Inflammatory macrophage (primary cell): ENCODE measurements at regions not wholly inside any gene's neighbourhood (a gene's known extent, or its start where the extent isn't known, plus 50 kb on each side); places are given as distances from the start of the nearest gene placed in this dataset.
A peak's percentile ranks its signal among the peaks of the same experiment; 100 is the strongest.
"Not testable (repeated sequence)": the region's sequence is repeated elsewhere in the genome, so short reads cannot be mapped to it uniquely, and the experiment has no call there.

ENCODE experiments used
- DNase-seq, 2 donors: peaks; one replicate each; pipeline ENCODE4 v3.0.0-alpha.2; 2020 to 2022

GRCh38 chr3:24545887-24546286, 51.2 kb upstream of the THRB start:
- DNase-seq, result no peak

- no peak for DNase-seq
Observed at GRCh38 chr3:24548278-24548677, 53.6 kb upstream of the THRB start.

GRCh38 chr3:24550588-24550987, 55.9 kb upstream of the THRB start:
- no peak for DNase-seq

- no peak for DNase-seq
Observed at GRCh38 chr3:24551626-24552025, 57.0 kb upstream of the THRB start.

GRCh38 chr3:24562895-24563294, 68.2 kb upstream of the THRB start:
- no peak for DNase-seq

- DNase-seq, result no peak
Observed at GRCh38 chr3:24565053-24565452, 70.4 kb upstream of the THRB start.

- no peak for DNase-seq
Observed at GRCh38 chr3:24565656-24566055, 71.0 kb upstream of the THRB start.

GRCh38 chr3:24566927-24567326, 72.3 kb upstream of the THRB start:
- no peak for DNase-seq

GRCh38 chr3:24572409-24572808, 77.8 kb upstream of the THRB start:
- not testable (repeated sequence) for DNase-seq

GRCh38 chr3:24573576-24573975, 78.9 kb upstream of the THRB start:
- DNase-seq, result no peak

GRCh38 chr3:24578324-24578723, 83.7 kb upstream of the THRB start:
- DNase-seq, result no peak

GRCh38 chr3:24578951-24579421, 84.3 kb upstream of the THRB start:
- no peak for DNase-seq

GRCh38 chr3:24582431-24583403, 88.1 kb upstream of the THRB start:
- peak; percentile 10 to 15 for DNase-seq

GRCh38 chr3:24586920-24587319, 92.3 kb upstream of the THRB start:
- no peak for DNase-seq

GRCh38 chr3:24588629-24589512, 94.2 kb upstream of the THRB start:
- no peak for DNase-seq

GRCh38 chr3:24589513-24589851, 94.8 kb upstream of the THRB start:
- no peak for DNase-seq

- DNase-seq, result no peak
Observed at GRCh38 chr3:24589931-24590880, 95.6 kb upstream of the THRB start.

- no peak for DNase-seq
Observed at GRCh38 chr3:24591191-24591590, 96.5 kb upstream of the THRB start.

- DNase-seq, result no peak
Observed at GRCh38 chr3:24591661-24592555, 97.3 kb upstream of the THRB start.

GRCh38 chr3:24594161-24594560, 99.5 kb upstream of the THRB start:
- no peak for DNase-seq

- no peak for DNase-seq
Observed at GRCh38 chr3:24595796-24596195, 101.1 kb upstream of the THRB start.
